ENCODE measurements at regions not wholly inside any gene's neighbourhood (a gene's known extent, or its start where the extent isn't known, plus 50 kb on each side); places are given as distances from the start of the nearest gene placed in this dataset.

DNA sequence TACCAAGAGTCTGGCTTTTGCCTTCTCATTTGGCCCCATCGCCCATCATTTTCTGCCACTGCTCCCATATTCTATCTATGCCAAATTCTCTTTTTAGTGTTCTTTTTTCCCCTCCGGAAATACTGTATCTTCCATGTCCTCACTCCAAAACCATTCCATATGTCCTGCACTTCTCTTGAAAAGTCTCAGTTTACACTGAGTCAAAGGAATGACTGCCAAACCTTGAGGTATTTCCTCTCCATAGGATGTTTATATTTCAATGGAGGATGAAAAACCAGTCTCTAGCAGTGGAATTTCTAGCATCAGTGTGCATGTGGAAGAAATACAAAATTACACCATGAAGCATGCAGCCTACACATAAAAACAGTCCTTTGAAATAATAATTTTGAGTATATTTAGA is 121.4 kb upstream of the PHYHIPL start:
- TF ChIP-seq, protein P1, sequence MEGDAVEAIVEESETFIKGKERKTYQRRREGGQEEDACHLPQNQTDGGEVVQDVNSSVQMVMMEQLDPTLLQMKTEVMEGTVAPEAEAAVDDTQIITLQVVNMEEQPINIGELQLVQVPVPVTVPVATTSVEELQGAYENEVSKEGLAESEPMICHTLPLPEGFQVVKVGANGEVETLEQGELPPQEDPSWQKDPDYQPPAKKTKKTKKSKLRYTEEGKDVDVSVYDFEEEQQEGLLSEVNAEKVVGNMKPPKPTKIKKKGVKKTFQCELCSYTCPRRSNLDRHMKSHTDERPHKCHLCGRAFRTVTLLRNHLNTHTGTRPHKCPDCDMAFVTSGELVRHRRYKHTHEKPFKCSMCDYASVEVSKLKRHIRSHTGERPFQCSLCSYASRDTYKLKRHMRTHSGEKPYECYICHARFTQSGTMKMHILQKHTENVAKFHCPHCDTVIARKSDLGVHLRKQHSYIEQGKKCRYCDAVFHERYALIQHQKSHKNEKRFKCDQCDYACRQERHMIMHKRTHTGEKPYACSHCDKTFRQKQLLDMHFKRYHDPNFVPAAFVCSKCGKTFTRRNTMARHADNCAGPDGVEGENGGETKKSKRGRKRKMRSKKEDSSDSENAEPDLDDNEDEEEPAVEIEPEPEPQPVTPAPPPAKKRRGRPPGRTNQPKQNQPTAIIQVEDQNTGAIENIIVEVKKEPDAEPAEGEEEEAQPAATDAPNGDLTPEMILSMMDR (IDR thresholded peaks at IDR 0.05): no peak
- TF ChIP-seq RAD21 (conservative IDR thresholded peaks at IDR 0.05 in 1 of 2, IDR thresholded peaks at IDR 0.05 in 1 of 2): no peak
- TF ChIP-seq MAFK (IDR thresholded peaks at IDR 0.05; ENCODE audit: partially characterized antibody): no peak
- TF ChIP-seq EP300 (IDR thresholded peaks at IDR 0.05): no peak
- TF ChIP-seq, protein P2, sequence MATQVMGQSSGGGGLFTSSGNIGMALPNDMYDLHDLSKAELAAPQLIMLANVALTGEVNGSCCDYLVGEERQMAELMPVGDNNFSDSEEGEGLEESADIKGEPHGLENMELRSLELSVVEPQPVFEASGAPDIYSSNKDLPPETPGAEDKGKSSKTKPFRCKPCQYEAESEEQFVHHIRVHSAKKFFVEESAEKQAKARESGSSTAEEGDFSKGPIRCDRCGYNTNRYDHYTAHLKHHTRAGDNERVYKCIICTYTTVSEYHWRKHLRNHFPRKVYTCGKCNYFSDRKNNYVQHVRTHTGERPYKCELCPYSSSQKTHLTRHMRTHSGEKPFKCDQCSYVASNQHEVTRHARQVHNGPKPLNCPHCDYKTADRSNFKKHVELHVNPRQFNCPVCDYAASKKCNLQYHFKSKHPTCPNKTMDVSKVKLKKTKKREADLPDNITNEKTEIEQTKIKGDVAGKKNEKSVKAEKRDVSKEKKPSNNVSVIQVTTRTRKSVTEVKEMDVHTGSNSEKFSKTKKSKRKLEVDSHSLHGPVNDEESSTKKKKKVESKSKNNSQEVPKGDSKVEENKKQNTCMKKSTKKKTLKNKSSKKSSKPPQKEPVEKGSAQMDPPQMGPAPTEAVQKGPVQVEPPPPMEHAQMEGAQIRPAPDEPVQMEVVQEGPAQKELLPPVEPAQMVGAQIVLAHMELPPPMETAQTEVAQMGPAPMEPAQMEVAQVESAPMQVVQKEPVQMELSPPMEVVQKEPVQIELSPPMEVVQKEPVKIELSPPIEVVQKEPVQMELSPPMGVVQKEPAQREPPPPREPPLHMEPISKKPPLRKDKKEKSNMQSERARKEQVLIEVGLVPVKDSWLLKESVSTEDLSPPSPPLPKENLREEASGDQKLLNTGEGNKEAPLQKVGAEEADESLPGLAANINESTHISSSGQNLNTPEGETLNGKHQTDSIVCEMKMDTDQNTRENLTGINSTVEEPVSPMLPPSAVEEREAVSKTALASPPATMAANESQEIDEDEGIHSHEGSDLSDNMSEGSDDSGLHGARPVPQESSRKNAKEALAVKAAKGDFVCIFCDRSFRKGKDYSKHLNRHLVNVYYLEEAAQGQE (IDR thresholded peaks at IDR 0.05): no peak
- no peak for TF ChIP-seq JUN (IDR thresholded peaks at IDR 0.05)
- TF ChIP-seq POLR2A (IDR thresholded peaks at IDR 0.05; ENCODE audit: low read length): no peak
- TF ChIP-seq, protein P3, sequence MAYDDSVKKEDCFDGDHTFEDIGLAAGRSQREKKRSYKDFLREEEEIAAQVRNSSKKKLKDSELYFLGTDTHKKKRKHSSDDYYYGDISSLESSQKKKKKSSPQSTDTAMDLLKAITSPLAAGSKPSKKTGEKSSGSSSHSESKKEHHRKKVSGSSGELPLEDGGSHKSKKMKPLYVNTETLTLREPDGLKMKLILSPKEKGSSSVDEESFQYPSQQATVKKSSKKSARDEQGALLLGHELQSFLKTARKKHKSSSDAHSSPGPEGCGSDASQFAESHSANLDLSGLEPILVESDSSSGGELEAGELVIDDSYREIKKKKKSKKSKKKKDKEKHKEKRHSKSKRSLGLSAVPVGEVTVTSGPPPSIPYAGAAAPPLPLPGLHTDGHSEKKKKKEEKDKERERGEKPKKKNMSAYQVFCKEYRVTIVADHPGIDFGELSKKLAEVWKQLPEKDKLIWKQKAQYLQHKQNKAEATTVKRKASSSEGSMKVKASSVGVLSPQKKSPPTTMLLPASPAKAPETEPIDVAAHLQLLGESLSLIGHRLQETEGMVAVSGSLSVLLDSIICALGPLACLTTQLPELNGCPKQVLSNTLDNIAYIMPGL (CRISPR knock-in tag; IDR thresholded peaks at IDR 0.05; ENCODE audit: borderline replicate concordance): no peak
- TF ChIP-seq JUNB (IDR thresholded peaks at IDR 0.05): no peak
- no peak for TF ChIP-seq CHD2 (IDR thresholded peaks at IDR 0.05; ENCODE audit: low read length, partially characterized antibody)
